K562 (cell line): ENCODE measurements at regions not wholly inside any gene's neighbourhood (a gene's known extent, or its start where the extent isn't known, plus 50 kb on each side); places are given as distances from the start of the nearest gene placed in this dataset.
A peak's percentile ranks its signal among the peaks of the same experiment; 100 is the strongest.

Experiments
- CEBPB ChIP-seq: fragments of 450-650 bp; IDR thresholded peaks from 2 replicates; pipeline ENCODE4 v1.6.1; 2016; ENCODE audit warnings: missing genetic modification characterization, missing compliant biosample characterization
- ETV6 ChIP-seq, 3 experiments: fragments of 150-350 bp in 1 of 3; sonication (generic) in 1 of 3; formaldehyde crosslinking in 1 of 3; IDR thresholded peaks; 2 replicates each; pipeline versions ENCODE4 v1.6.1 to v1.8.0; 2014 to 2022; ENCODE audit warnings: borderline replicate concordance in 2 of 3, low read depth in 2 of 3, antibody characterized with exemption in 1 of 3, low read length in 1 of 3, mild to moderate bottlenecking in 1 of 3, missing genetic modification reagents in 1 of 3
- FOXA3 ChIP-seq, 2 experiments: fragments of 450-650 bp in 1 of 2; sonication (generic) in 1 of 2; formaldehyde crosslinking; IDR thresholded peaks in 1 of 2; conservative IDR thresholded peaks in 1 of 2; 2 replicates each; pipeline versions ENCODE4 v1.4.0 to v1.8.0; 2020 to 2022; ENCODE audit warnings: mild to moderate bottlenecking in 2 of 2, missing genetic modification reagents in 1 of 2
- MTA1 ChIP-seq: fragments of 450-650 bp; IDR thresholded peaks from 2 replicates; pipeline ENCODE4 v1.6.1; 2017; ENCODE audit warnings: borderline replicate concordance
- RBBP5 ChIP-seq: fragments of 200-600 bp; sonication (generic); IDR thresholded peaks from 2 replicates; pipeline ENCODE4 v1.6.1; 2012; ENCODE audit warnings: borderline replicate concordance, mild to moderate bottlenecking, low read length, control low read depth, inconsistent platforms; ENCODE audit not compliant: insufficient read depth, poor library complexity, severe bottlenecking
- SMARCA5 ChIP-seq: fragments of 450-650 bp; IDR thresholded peaks from 2 replicates; pipeline ENCODE4 v1.6.1; 2016
- WHSC1 ChIP-seq: IDR thresholded peaks from one replicate; pipeline ENCODE4 v1.6.1; 2012; ENCODE audit warnings: low read length, control low read depth, inconsistent platforms
- TF ChIP-seq, protein P1 (sequence below), 2 experiments: fragments of 200-800 bp in 1 of 2; sonication (Bioruptor generic) in 1 of 2; sonication (generic) in 1 of 2; formaldehyde crosslinking in 1 of 2; IDR thresholded peaks in 1 of 2; conservative IDR thresholded peaks in 1 of 2; 2 replicates each; pipeline versions ENCODE4 v1.5.0 to v1.6.1; 2016 to 2020; ENCODE audit warnings: missing compliant biosample characterization in 1 of 2, missing genetic modification characterization in 1 of 2, missing genetic modification reagents in 1 of 2
- TF ChIP-seq, protein P2 (sequence below): fragments of 450-650 bp; IDR thresholded peaks from 2 replicates; pipeline ENCODE4 v1.6.1; 2017; ENCODE audit warnings: mild to moderate bottlenecking, moderate library complexity
- TF ChIP-seq, protein P3 (sequence below), 2 experiments: fragments of 450-650 bp; formaldehyde crosslinking in 1 of 2; IDR thresholded peaks; 2 replicates each; pipeline versions ENCODE4 v1.4.0 to v1.6.1; 2014 to 2020; ENCODE audit warnings: mild to moderate bottlenecking in 2 of 2, borderline replicate concordance in 1 of 2, low read depth in 1 of 2
- TF ChIP-seq, protein P4 (sequence below): IDR thresholded peaks from 3 replicates; pipeline ENCODE4 v1.6.1; 2011; ENCODE audit warnings: borderline replicate concordance, mild to moderate bottlenecking, moderate library complexity; ENCODE audit not compliant: insufficient read length; ENCODE audit errors: extremely low read depth

DNA sequence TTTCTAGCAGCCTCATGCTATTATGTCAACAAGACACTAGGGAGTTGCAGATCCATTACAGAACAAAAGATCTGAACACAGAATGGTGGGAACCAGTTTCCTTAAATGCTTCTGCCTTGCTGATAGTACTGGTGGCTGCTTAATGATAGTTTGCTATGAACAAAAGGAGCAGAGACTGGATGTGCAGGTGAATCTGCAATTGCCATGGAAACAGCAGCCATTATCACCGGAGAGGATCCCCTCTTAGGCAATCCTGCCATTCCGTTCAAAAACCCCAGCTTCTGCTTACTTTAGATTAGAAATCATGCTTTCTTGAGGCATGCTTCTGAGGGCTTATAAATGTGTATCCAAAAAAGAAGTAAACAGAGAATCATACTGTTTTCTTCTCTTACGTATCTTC lies 80.0 kb upstream of the PRKAR2B start (continued):
- TF ChIP-seq CEBPB (tag) = peak; percentile 93
- no peak for TF ChIP-seq WHSC1
- TF ChIP-seq SMARCA5 = no peak
- no peak for TF ChIP-seq MTA1
- TF ChIP-seq, protein P1, sequence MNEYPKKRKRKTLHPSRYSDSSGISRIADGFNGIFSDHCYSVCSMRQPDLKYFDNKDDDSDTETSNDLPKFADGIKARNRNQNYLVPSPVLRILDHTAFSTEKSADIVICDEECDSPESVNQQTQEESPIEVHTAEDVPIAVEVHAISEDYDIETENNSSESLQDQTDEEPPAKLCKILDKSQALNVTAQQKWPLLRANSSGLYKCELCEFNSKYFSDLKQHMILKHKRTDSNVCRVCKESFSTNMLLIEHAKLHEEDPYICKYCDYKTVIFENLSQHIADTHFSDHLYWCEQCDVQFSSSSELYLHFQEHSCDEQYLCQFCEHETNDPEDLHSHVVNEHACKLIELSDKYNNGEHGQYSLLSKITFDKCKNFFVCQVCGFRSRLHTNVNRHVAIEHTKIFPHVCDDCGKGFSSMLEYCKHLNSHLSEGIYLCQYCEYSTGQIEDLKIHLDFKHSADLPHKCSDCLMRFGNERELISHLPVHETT (CRISPR knock-in tag; conservative IDR thresholded peaks at IDR 0.05 in 1 of 2, IDR thresholded peaks at IDR 0.05 in 1 of 2) = no peak
- TF ChIP-seq ETV6 (IDR thresholded peaks at IDR 0.05; ENCODE audit: borderline replicate concordance in 1 of 2, low read depth in 2 of 2, low read length in 1 of 2) = no peak
- no peak for TF ChIP-seq ETV6 (CRISPR knock-in tag; IDR thresholded peaks at IDR 0.05; ENCODE audit: borderline replicate concordance)
- TF ChIP-seq, protein P2, sequence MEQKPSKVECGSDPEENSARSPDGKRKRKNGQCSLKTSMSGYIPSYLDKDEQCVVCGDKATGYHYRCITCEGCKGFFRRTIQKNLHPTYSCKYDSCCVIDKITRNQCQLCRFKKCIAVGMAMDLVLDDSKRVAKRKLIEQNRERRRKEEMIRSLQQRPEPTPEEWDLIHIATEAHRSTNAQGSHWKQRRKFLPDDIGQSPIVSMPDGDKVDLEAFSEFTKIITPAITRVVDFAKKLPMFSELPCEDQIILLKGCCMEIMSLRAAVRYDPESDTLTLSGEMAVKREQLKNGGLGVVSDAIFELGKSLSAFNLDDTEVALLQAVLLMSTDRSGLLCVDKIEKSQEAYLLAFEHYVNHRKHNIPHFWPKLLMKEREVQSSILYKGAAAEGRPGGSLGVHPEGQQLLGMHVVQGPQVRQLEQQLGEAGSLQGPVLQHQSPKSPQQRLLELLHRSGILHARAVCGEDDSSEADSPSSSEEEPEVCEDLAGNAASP = no peak
- TF ChIP-seq, protein P3, sequence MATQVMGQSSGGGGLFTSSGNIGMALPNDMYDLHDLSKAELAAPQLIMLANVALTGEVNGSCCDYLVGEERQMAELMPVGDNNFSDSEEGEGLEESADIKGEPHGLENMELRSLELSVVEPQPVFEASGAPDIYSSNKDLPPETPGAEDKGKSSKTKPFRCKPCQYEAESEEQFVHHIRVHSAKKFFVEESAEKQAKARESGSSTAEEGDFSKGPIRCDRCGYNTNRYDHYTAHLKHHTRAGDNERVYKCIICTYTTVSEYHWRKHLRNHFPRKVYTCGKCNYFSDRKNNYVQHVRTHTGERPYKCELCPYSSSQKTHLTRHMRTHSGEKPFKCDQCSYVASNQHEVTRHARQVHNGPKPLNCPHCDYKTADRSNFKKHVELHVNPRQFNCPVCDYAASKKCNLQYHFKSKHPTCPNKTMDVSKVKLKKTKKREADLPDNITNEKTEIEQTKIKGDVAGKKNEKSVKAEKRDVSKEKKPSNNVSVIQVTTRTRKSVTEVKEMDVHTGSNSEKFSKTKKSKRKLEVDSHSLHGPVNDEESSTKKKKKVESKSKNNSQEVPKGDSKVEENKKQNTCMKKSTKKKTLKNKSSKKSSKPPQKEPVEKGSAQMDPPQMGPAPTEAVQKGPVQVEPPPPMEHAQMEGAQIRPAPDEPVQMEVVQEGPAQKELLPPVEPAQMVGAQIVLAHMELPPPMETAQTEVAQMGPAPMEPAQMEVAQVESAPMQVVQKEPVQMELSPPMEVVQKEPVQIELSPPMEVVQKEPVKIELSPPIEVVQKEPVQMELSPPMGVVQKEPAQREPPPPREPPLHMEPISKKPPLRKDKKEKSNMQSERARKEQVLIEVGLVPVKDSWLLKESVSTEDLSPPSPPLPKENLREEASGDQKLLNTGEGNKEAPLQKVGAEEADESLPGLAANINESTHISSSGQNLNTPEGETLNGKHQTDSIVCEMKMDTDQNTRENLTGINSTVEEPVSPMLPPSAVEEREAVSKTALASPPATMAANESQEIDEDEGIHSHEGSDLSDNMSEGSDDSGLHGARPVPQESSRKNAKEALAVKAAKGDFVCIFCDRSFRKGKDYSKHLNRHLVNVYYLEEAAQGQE (IDR thresholded peaks at IDR 0.05; ENCODE audit: borderline replicate concordance) = no peak
- TF ChIP-seq, protein P3 (CRISPR knock-in tag; IDR thresholded peaks at IDR 0.05; ENCODE audit: low read depth) = no peak
- peak; percentile 46 to 89 for TF ChIP-seq FOXA3 (CRISPR knock-in tag; conservative IDR thresholded peaks at IDR 0.05 in 1 of 2, IDR thresholded peaks at IDR 0.05 in 1 of 2)
- TF ChIP-seq RBBP5 = no peak
- TF ChIP-seq, protein P4, sequence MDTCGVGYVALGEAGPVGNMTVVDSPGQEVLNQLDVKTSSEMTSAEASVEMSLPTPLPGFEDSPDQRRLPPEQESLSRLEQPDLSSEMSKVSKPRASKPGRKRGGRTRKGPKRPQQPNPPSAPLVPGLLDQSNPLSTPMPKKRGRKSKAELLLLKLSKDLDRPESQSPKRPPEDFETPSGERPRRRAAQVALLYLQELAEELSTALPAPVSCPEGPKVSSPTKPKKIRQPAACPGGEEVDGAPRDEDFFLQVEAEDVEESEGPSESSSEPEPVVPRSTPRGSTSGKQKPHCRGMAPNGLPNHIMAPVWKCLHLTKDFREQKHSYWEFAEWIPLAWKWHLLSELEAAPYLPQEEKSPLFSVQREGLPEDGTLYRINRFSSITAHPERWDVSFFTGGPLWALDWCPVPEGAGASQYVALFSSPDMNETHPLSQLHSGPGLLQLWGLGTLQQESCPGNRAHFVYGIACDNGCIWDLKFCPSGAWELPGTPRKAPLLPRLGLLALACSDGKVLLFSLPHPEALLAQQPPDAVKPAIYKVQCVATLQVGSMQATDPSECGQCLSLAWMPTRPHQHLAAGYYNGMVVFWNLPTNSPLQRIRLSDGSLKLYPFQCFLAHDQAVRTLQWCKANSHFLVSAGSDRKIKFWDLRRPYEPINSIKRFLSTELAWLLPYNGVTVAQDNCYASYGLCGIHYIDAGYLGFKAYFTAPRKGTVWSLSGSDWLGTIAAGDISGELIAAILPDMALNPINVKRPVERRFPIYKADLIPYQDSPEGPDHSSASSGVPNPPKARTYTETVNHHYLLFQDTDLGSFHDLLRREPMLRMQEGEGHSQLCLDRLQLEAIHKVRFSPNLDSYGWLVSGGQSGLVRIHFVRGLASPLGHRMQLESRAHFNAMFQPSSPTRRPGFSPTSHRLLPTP = no peak
